Smooth muscle cell (in vitro differentiated cells): ENCODE measurements at regions not wholly inside any gene's neighbourhood (a gene's known extent, or its start where the extent isn't known, plus 50 kb on each side); places are given as distances from the start of the nearest gene placed in this dataset.
"Not testable (repeated sequence)": the region's sequence is repeated elsewhere in the genome, so short reads cannot be mapped to it uniquely, and the experiment has no call there.

ENCODE experiments used
- DNase-seq: peaks from one replicate; lab custom pipeline; 2025; ENCODE audit not compliant: unreplicated experiment; lab: John Stamatoyannopoulos, UW
- H2AFZ ChIP-seq: fragments of 200-600 bp; sonication (generic); 2 replicates; pipeline ENCODE4 v1.6.0; 2016; ENCODE audit warnings: antibody characterized with exemption, low read depth, mild to moderate bottlenecking
- H3F3A ChIP-seq: fragments of 200-600 bp; sonication (generic); 2 replicates; pipeline ENCODE4 v1.6.0; 2017; ENCODE audit warnings: antibody characterized with exemption, low read depth
- H3K27ac ChIP-seq: fragments of 200-600 bp; sonication (generic); 2 replicates; pipeline ENCODE4 v1.5.1; 2016; ENCODE audit warnings: low read depth, mild to moderate bottlenecking
- H3K27me3 ChIP-seq: fragments of 200-600 bp; sonication (generic); 2 replicates; pipeline ENCODE4 v1.6.1; 2016; ENCODE audit warnings: low read depth, mild to moderate bottlenecking
- H3K36me3 ChIP-seq: fragments of 200-600 bp; sonication (generic); 2 replicates; pipeline ENCODE4 v1.5.1; 2016; ENCODE audit warnings: low read depth
- H3K4me1 ChIP-seq: fragments of 200-600 bp; sonication (generic); 2 replicates; pipeline ENCODE4 v1.5.1; 2016; ENCODE audit warnings: low read depth
- H3K4me2 ChIP-seq: fragments of 200-600 bp; sonication (generic); 2 replicates; pipeline ENCODE4 v1.6.0; 2016; ENCODE audit warnings: mild to moderate bottlenecking
- H3K4me3 ChIP-seq: fragments of 200-600 bp; sonication (generic); 2 replicates; pipeline ENCODE4 v1.5.1; 2016; ENCODE audit warnings: mild to moderate bottlenecking
- H3K79me2 ChIP-seq: fragments of 200-600 bp; sonication (generic); 2 replicates; pipeline ENCODE4 v1.6.0; 2016; ENCODE audit warnings: low read depth, mild to moderate bottlenecking
- H3K9ac ChIP-seq: fragments of 200-600 bp; sonication (generic); 2 replicates; pipeline ENCODE4 v1.6.0; 2016; ENCODE audit warnings: low read depth
- H3K9me3 ChIP-seq: fragments of 200-600 bp; sonication (generic); replicated peaks from 2 replicates; pipeline ENCODE4 v1.5.1; 2016; ENCODE audit warnings: low read depth
- H4K20me1 ChIP-seq: fragments of 200-600 bp; sonication (generic); 2 replicates; pipeline ENCODE4 v1.6.0; 2016; ENCODE audit warnings: low read depth
- CTCF ChIP-seq: fragments of 200-600 bp; sonication (generic); IDR thresholded peaks from 2 replicates; pipeline ENCODE4 v1.5.1; 2017; ENCODE audit warnings: borderline replicate concordance, mild to moderate bottlenecking, antibody characterized with exemption; ENCODE audit not compliant: insufficient read depth, poor library complexity, severe bottlenecking
- WGBS: methylation state at CpG from one replicate; pipeline ENCODE4 v1.1.7; 2016; ENCODE audit warnings: low lambda C conversion rate; 5-methylcytosine and 5-hydroxymethylcytosine counted together

- 52% methylated on average over 6 of the region's 6 CpGs for WGBS
- H3K4me1 ChIP-seq = peaks cover 22% of the 10 kb centered on the region
- no peak for DNase-seq
- no peaks in the 10 kb centered on the region for H3F3A ChIP-seq
- H3K79me2 ChIP-seq = no peaks in the 10 kb centered on the region
- H3K36me3 ChIP-seq = no peaks in the 10 kb centered on the region
- no peaks in the 10 kb centered on the region for H4K20me1 ChIP-seq
- TF ChIP-seq CTCF = no peak
- no peak overlapping the region for H2AFZ ChIP-seq
- H3K4me3 ChIP-seq = no peak overlapping the region
- no peak overlapping the region for H3K4me2 ChIP-seq
- no peak overlapping the region for H3K9ac ChIP-seq
- no peaks in the 10 kb centered on the region for H3K27me3 ChIP-seq
- H3K9me3 ChIP-seq = no peaks in the 10 kb centered on the region
- no peak overlapping the region for H3K27ac ChIP-seq
Measured at GRCh38 chr18:55903911-55904310, 315.9 kb upstream of the TCF4 start.

- no peak overlapping the region for H3K27ac ChIP-seq
- no peak for TF ChIP-seq CTCF
- no peaks in the 10 kb centered on the region for H3F3A ChIP-seq
- no peaks in the 10 kb centered on the region for H3K27me3 ChIP-seq
- H3K9me3 ChIP-seq = no peaks in the 10 kb centered on the region
- peak overlapping the region; percentile 45 for H3K4me2 ChIP-seq
- WGBS = 59% methylated on average over 2 of the region's 2 CpGs
- DNase-seq = no peak
- peaks cover 17% of the 10 kb centered on the region for H3K4me1 ChIP-seq
- no peaks in the 10 kb centered on the region for H4K20me1 ChIP-seq
- no peak overlapping the region for H3K9ac ChIP-seq
- no peaks in the 10 kb centered on the region for H3K36me3 ChIP-seq
- H3K79me2 ChIP-seq = no peaks in the 10 kb centered on the region
- H3K4me3 ChIP-seq = no peak overlapping the region
- no peak overlapping the region for H2AFZ ChIP-seq
Measured at GRCh38 chr18:55900380-55900779, 312.4 kb upstream of the TCF4 start.

GRCh38 chr18:55897091-55897689, 309.2 kb upstream of the TCF4 start:
- Histone ChIP-seq H3K4me3 (no peak overlapping the region), H3K36me3 (no peaks in the 10 kb centered on the region), H3K4me2 (no peak overlapping the region), H3K9ac (no peak overlapping the region), H3K27me3 (no peaks in the 10 kb centered on the region), H4K20me1 (no peaks in the 10 kb centered on the region), H3F3A (no peaks in the 10 kb centered on the region), H2AFZ (no peak overlapping the region), H3K9me3 (no peaks in the 10 kb centered on the region), H3K4me1 (peaks cover 26% of the 10 kb centered on the region), H3K27ac (no peak overlapping the region), H3K79me2 (no peaks in the 10 kb centered on the region)
- DNase-seq = no peak
- no peak for TF ChIP-seq CTCF
- WGBS = 54% methylated on average over 3 of the region's 3 CpGs

GRCh38 chr18:55893948-55894347, 306.0 kb upstream of the TCF4 start:
- DNase-seq = no peak
- Histone ChIP-seq H3K4me2 (no peak overlapping the region), H3K27me3 (no peaks in the 10 kb centered on the region), H3K36me3 (no peaks in the 10 kb centered on the region), H3K9me3 (no peaks in the 10 kb centered on the region), H3K79me2 (no peaks in the 10 kb centered on the region), H3K4me1 (peaks cover 18% of the 10 kb centered on the region), H3F3A (no peaks in the 10 kb centered on the region), H4K20me1 (no peaks in the 10 kb centered on the region), H3K27ac (no peak overlapping the region), H2AFZ (no peak overlapping the region), H3K9ac (no peak overlapping the region), H3K4me3 (no peak overlapping the region)
- 94% methylated on average over 5 of the region's 5 CpGs for WGBS
- TF ChIP-seq CTCF = no peak

GRCh38 chr18:55892862-55893813, 305.1 kb upstream of the TCF4 start:
- not testable (repeated sequence) for H3K27me3 ChIP-seq, H3K36me3 ChIP-seq
- peak overlapping the region; percentile 11 for H3K4me3 ChIP-seq

More at GRCh38 chr18:55892862-55893813, 305.1 kb upstream of the TCF4 start:
- not testable (repeated sequence) for H3K79me2 ChIP-seq, H3K9ac ChIP-seq, DNase-seq, H4K20me1 ChIP-seq, H3K9me3 ChIP-seq, H3K4me2 ChIP-seq, H3F3A ChIP-seq, H2AFZ ChIP-seq, H3K27ac ChIP-seq
- peaks cover 18% of the 10 kb centered on the region for H3K4me1 ChIP-seq
- WGBS = 76% methylated on average over 28 of the region's 28 CpGs
